MCF 10A (cell line): ENCODE measurements at regions not wholly inside any gene's neighbourhood (a gene's known extent, or its start where the extent isn't known, plus 50 kb on each side); places are given as distances from the start of the nearest gene placed in this dataset.

Experiments used
- BruUV-seq: library from RNA; stranded (reverse); fragments of 400-500 nt; replicated peaks from 2 replicates; lab custom pipeline; 2021; lab: Mats Ljungman, UMichigan
- CTCF ChIA-PET: fragments of 300-600 bp; sonication (Branson Sonifier 250); formaldehyde crosslinking; extraction: SDS; loops from one replicate; lab custom pipeline; 2021; ENCODE audit warnings: antibody characterized with exemption, inconsistent platforms; lab: Yijun Ruan, JAX
- POLR2A ChIA-PET: fragments of 300-600, 350-650 bp; sonication (Branson Sonifier 250); formaldehyde crosslinking; extraction: SDS; loops from one replicate; lab custom pipeline; 2020; ENCODE audit warnings: antibody characterized with exemption, inconsistent platforms; lab: Yijun Ruan, JAX
- DNase-seq: peaks from one replicate; pipeline ENCODE4 v3.0.0-alpha.2; 2018; ENCODE audit not compliant: unreplicated experiment
- H3K27ac Mint-ChIP-seq: one replicate; pipeline ENCODE4 v1.8.0; 2022; ENCODE audit warnings: mild to moderate bottlenecking, low read depth, mixed read lengths; ENCODE audit not compliant: unreplicated experiment
- H3K27me3 Mint-ChIP-seq: one replicate; pipeline ENCODE4 v1.8.0; 2022; ENCODE audit warnings: mixed read lengths; ENCODE audit not compliant: insufficient read depth, unreplicated experiment
- H3K36me3 Mint-ChIP-seq: one replicate; pipeline ENCODE4 v1.8.0; 2022; ENCODE audit warnings: mild to moderate bottlenecking, moderate library complexity, mixed read lengths; ENCODE audit not compliant: insufficient read depth, unreplicated experiment
- H3K4me1 Mint-ChIP-seq: one replicate; pipeline ENCODE4 v1.8.0; 2022; ENCODE audit warnings: mixed read lengths; ENCODE audit not compliant: insufficient read depth, unreplicated experiment
- H3K4me3 Mint-ChIP-seq: one replicate; pipeline ENCODE4 v1.8.0; 2022; ENCODE audit warnings: mild to moderate bottlenecking, moderate library complexity, mixed read lengths; ENCODE audit not compliant: unreplicated experiment
- H3K9me3 Mint-ChIP-seq: one replicate; pipeline ENCODE4 v1.8.0; 2022; ENCODE audit warnings: mixed read lengths; ENCODE audit not compliant: unreplicated experiment
- CTCF ChIP-seq: fragments of 200-600 bp; IDR thresholded peaks from one replicate; pipeline ENCODE4 v1.8.0; 2022; ENCODE audit warnings: antibody characterized with exemption, mild to moderate bottlenecking; ENCODE audit not compliant: unreplicated experiment
- intact Hi-C: fragments of 100-400 bp; cut with micrococcal nuclease; formaldehyde crosslinking; loops from 2 replicates; pipeline ENCODE4 v1.14.1; 2022

GRCh38 chr13:104114101-104114500 lies 1047.9 kb upstream of the SLC10A2 start:
- TF ChIP-seq CTCF: no peak
- no peak for DNase-seq
- Mint-ChIP-seq H3K4me3 (no peak overlapping the region), H3K36me3 (peaks cover 6% of the 10 kb centered on the region), H3K27me3 (no peaks in the 10 kb centered on the region), H3K4me1 (no peaks in the 10 kb centered on the region), H3K27ac (no peak overlapping the region), H3K9me3 (peaks cover 10% of the 10 kb centered on the region)
- BruUV-seq: no TSS peak
- POLR2A ChIA-PET: interaction anchor here (0.6 kb wide), 1 partner anchor 211 kb away, joined by 3 read pairs; no protein-coding TSS in a partner anchor
- CTCF ChIA-PET: no interaction called here
- intact Hi-C loops: no loop called here

GRCh38 chr13:104111031-104111430 lies 1044.8 kb upstream of the SLC10A2 start:
- Mint-ChIP-seq H3K4me3 (no peak overlapping the region), H3K27ac (no peak overlapping the region), H3K9me3 (peaks cover 10% of the 10 kb centered on the region), H3K27me3 (no peaks in the 10 kb centered on the region), H3K36me3 (peaks cover 6% of the 10 kb centered on the region), H3K4me1 (peaks cover 12% of the 10 kb centered on the region)
- BruUV-seq: no TSS peak
- ChIA-PET POLR2A (no interaction called here), CTCF (interaction anchor here (0.5 to 0.7 kb wide), 4 partner anchors 9 to 1625 kb away, joined by 3 read pairs; no protein-coding TSS in a partner anchor)
- intact Hi-C loops: no loop called here
- TF ChIP-seq CTCF: no peak
- DNase-seq: no peak

DNA sequence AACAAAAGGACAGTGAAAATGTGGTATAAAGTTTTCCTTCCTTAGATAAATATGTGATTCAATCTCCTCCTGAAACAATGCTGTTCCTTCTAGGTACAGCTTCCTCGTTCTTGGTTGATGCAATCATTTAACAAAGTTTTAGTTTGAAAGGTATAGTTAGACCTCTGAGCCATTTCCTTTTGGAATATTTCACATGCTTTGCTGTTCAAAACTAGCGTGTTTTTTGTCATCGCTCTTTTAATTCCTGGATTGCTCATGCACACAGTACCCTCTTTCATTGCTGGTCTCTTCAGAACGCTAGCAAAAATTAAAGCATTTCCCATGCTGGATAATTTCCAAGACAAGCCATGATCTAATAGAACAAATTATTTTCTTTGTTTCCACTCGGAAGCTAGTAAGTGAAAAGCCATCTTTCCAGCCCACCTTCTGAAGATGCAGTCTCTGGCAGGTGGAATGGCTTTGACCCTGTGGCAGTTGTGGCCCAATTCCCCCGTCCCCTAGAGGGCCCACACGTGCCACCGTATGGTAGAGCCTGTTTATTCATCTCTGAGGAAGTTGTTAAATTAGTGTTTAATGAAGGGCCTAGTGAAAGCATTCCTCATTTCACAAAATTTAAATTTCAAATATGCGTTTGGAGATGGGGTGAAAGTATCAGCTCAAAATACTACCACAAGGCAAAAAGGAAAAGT lies 1040.6 kb upstream of the SLC10A2 start:
- no peak for TF ChIP-seq CTCF
- DNase-seq: no peak
- peaks cover 6% of the 10 kb centered on the region for H3K36me3 Mint-ChIP-seq
- H3K4me3 Mint-ChIP-seq: no peak overlapping the region
- peak overlapping the region; percentile 75 for H3K27ac Mint-ChIP-seq
- ChIA-PET POLR2A (no interaction called here), CTCF (interaction anchor here (0.5 to 0.6 kb wide), 2 partner anchors 565 to 633 kb away, joined by 3 read pairs; no protein-coding TSS in a partner anchor)
- intact Hi-C loops: no loop called here
- H3K4me1 Mint-ChIP-seq: peaks cover 12% of the 10 kb centered on the region
- H3K27me3 Mint-ChIP-seq: no peaks in the 10 kb centered on the region
- H3K9me3 Mint-ChIP-seq: peaks cover 16% of the 10 kb centered on the region
- BruUV-seq: no TSS peak

GRCh38 chr13:104105418-104106355 lies 1039.5 kb upstream of the SLC10A2 start:
- no peak for DNase-seq
- no peak for TF ChIP-seq CTCF
- POLR2A ChIA-PET: no interaction called here
- Mint-ChIP-seq H3K9me3 (peaks cover 16% of the 10 kb centered on the region), H3K27me3 (no peaks in the 10 kb centered on the region), H3K36me3 (peaks cover 6% of the 10 kb centered on the region), H3K4me1 (peaks cover 12% of the 10 kb centered on the region), H3K27ac (no peak overlapping the region), H3K4me3 (no peak overlapping the region)
- BruUV-seq: no TSS peak
- intact Hi-C loops: no loop called here
- CTCF ChIA-PET: interaction anchor here (0.6 to 0.7 kb wide), 3 partner anchors 657 to 1844 kb away, joined by 3 read pairs; no protein-coding TSS in a partner anchor
